ENCODE measurements at regions not wholly inside any gene's neighbourhood (a gene's known extent, or its start where the extent isn't known, plus 50 kb on each side); places are given as distances from the start of the nearest gene placed in this dataset.

DNA sequence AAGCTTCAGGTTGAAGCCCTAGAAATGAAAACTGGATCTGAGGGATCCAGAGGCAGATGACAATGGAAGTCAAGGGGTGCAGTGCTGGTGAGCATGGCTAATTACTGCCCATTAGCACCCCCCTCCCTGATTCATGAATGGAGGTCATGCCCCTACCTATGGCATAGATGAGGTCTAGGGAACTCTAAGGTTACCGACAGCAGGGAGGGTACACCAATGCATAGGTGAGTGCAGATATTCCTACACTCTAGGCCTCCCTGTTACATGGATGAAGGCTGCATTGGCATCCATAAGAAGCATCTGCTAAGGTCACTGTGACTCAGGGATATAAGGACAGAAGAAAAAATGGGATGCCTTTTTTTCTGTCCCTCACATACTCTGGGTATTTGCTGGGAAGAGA is 147.3 kb downstream of the CCDC59 start:
- TF ChIP-seq, protein P1, sequence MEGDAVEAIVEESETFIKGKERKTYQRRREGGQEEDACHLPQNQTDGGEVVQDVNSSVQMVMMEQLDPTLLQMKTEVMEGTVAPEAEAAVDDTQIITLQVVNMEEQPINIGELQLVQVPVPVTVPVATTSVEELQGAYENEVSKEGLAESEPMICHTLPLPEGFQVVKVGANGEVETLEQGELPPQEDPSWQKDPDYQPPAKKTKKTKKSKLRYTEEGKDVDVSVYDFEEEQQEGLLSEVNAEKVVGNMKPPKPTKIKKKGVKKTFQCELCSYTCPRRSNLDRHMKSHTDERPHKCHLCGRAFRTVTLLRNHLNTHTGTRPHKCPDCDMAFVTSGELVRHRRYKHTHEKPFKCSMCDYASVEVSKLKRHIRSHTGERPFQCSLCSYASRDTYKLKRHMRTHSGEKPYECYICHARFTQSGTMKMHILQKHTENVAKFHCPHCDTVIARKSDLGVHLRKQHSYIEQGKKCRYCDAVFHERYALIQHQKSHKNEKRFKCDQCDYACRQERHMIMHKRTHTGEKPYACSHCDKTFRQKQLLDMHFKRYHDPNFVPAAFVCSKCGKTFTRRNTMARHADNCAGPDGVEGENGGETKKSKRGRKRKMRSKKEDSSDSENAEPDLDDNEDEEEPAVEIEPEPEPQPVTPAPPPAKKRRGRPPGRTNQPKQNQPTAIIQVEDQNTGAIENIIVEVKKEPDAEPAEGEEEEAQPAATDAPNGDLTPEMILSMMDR (IDR thresholded peaks at IDR 0.05): no peak
- no peak for TF ChIP-seq POLR2A (IDR thresholded peaks at IDR 0.05)

All from Peyer's patch (tissue), 4 donors.